NT2/D1 (cell line): ENCODE measurements at regions not wholly inside any gene's neighbourhood (a gene's known extent, or its start where the extent isn't known, plus 50 kb on each side); places are given as distances from the start of the nearest gene placed in this dataset.

Experiments used
- YY1 ChIP-seq: IDR thresholded peaks from 2 replicates; pipeline ENCODE4 v1.6.1; 2011; ENCODE audit not compliant: insufficient read length, insufficient read depth
- ZNF274 ChIP-seq: IDR thresholded peaks from 2 replicates; pipeline ENCODE4 v1.6.1; 2011; ENCODE audit warnings: mild to moderate bottlenecking, low read depth, low read length

DNA sequence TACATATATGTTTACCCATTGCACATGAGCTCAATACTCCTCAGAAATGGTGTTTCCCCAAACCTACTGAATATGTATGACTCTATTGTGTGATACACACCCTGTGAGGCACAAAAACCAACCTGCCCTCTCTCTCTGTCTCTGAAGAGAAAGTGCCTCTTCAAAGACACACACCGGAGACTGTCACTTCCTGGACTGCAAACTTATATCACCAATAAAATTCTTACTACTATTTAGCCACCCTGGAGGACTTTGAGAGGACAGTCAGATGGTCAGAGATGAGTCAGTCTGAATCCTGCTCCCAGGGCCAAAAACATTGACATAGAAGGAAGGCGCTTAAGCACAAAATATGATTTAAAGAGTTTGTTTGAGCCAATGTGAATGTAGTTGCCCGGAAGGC, 110.4 kb downstream of the PPIAL4G start:
- TF ChIP-seq ZNF274 (no peak), YY1 (no peak)
